ENCODE measurements at regions not wholly inside any gene's neighbourhood (a gene's known extent, or its start where the extent isn't known, plus 50 kb on each side); places are given as distances from the start of the nearest gene placed in this dataset.

GRCh38 chr6:4717124-4717523 is 59.1 kb upstream of the CDYL start:
- CTCF ChIA-PET: no interaction called here
- TF ChIP-seq CTCF (IDR thresholded peaks at IDR 0.05; ENCODE audit: low read depth, low read length): no peak
- peaks cover 3% of the 10 kb centered on the region for H3K27me3 ChIP-seq (ENCODE audit: control insufficient read depth, insufficient read depth, low read length)
- no peak overlapping the region for H3K4me3 ChIP-seq (ENCODE audit: low read depth, low read length)
- no peak for DNase-seq (ENCODE audit: low read depth, low spot score)
- POLR2A ChIA-PET: interaction anchor here (0.7 kb wide), 1 partner anchor 81 kb away, joined by 9 read pairs; no protein-coding TSS in a partner anchor
- no peaks in the 10 kb centered on the region for H3K9me3 ChIP-seq (ENCODE audit: control insufficient read depth, insufficient read depth, low read length)
- peak overlapping the region; percentile 2 for H3K27ac ChIP-seq (ENCODE audit: low read depth, low read length)

- Histone ChIP-seq H3K4me3 (ENCODE audit: low read depth, low read length) (no peak overlapping the region), H3K27ac (ENCODE audit: low read depth, low read length) (no peak overlapping the region), H3K27me3 (ENCODE audit: control insufficient read depth, insufficient read depth, low read length) (peaks cover 13% of the 10 kb centered on the region), H3K9me3 (ENCODE audit: control insufficient read depth, insufficient read depth, low read length) (no peaks in the 10 kb centered on the region)
- ChIA-PET CTCF (no interaction called here), POLR2A (no interaction called here)
- DNase-seq (ENCODE audit: low read depth, low spot score): no peak
- no peak for TF ChIP-seq CTCF (IDR thresholded peaks at IDR 0.05; ENCODE audit: low read depth, low read length)
Measured at GRCh38 chr6:4714961-4715501, 61.2 kb upstream of the CDYL start.

- DNase-seq (ENCODE audit: low read depth, low spot score): no peak
- POLR2A ChIA-PET: no interaction called here
- no peak overlapping the region for H3K27ac ChIP-seq (ENCODE audit: low read depth, low read length)
- no peak overlapping the region for H3K4me3 ChIP-seq (ENCODE audit: low read depth, low read length)
- no peak for TF ChIP-seq CTCF (IDR thresholded peaks at IDR 0.05; ENCODE audit: low read depth, low read length)
- H3K27me3 ChIP-seq (ENCODE audit: control insufficient read depth, insufficient read depth, low read length): peaks cover 13% of the 10 kb centered on the region
- CTCF ChIA-PET: no interaction called here
- H3K9me3 ChIP-seq (ENCODE audit: control insufficient read depth, insufficient read depth, low read length): peaks cover 2% of the 10 kb centered on the region; the same call in 1 of the 2 replicates
Measured at GRCh38 chr6:4712291-4712690, 63.9 kb upstream of the CDYL start.

GRCh38 chr6:4707011-4707410 is 69.2 kb upstream of the CDYL start:
- DNase-seq (ENCODE audit: low read depth, low spot score): no peak
- no peak overlapping the region for H3K27ac ChIP-seq (ENCODE audit: low read depth, low read length)
- H3K27me3 ChIP-seq (ENCODE audit: control insufficient read depth, insufficient read depth, low read length): peaks cover 11% of the 10 kb centered on the region
- peaks cover 5% of the 10 kb centered on the region; the same call in 1 of the 2 replicates for H3K9me3 ChIP-seq (ENCODE audit: control insufficient read depth, insufficient read depth, low read length)
- H3K4me3 ChIP-seq (ENCODE audit: low read depth, low read length): no peak overlapping the region
- no peak for TF ChIP-seq CTCF (IDR thresholded peaks at IDR 0.05; ENCODE audit: low read depth, low read length)
- CTCF ChIA-PET: no interaction called here
- POLR2A ChIA-PET: no interaction called here

GRCh38 chr6:4705809-4706208 is 70.4 kb upstream of the CDYL start:
- no peak for DNase-seq (ENCODE audit: low read depth, low spot score)
- CTCF ChIA-PET: interaction anchor here (0.5 to 0.6 kb wide), 2 partner anchors 396 to 1003 kb away, joined by 3 to 4 read pairs; no protein-coding TSS in a partner anchor
- no peak overlapping the region for H3K4me3 ChIP-seq (ENCODE audit: low read depth, low read length)
- H3K9me3 ChIP-seq (ENCODE audit: control insufficient read depth, insufficient read depth, low read length): peaks cover 5% of the 10 kb centered on the region; the same call in 1 of the 2 replicates
- peaks cover 4% of the 10 kb centered on the region for H3K27me3 ChIP-seq (ENCODE audit: control insufficient read depth, insufficient read depth, low read length)
- no peak for TF ChIP-seq CTCF (IDR thresholded peaks at IDR 0.05; ENCODE audit: low read depth, low read length)
- no peak overlapping the region for H3K27ac ChIP-seq (ENCODE audit: low read depth, low read length)
- POLR2A ChIA-PET: interaction anchor here (0.6 kb wide), 1 partner anchor 619 kb away, joined by 3 read pairs; no protein-coding TSS in a partner anchor
